ENCODE measurements at regions not wholly inside any gene's neighbourhood (a gene's known extent, or its start where the extent isn't known, plus 50 kb on each side); places are given as distances from the start of the nearest gene placed in this dataset.
"Not testable (repeated sequence)": the region's sequence is repeated elsewhere in the genome, so short reads cannot be mapped to it uniquely, and the experiment has no call there.

DNA sequence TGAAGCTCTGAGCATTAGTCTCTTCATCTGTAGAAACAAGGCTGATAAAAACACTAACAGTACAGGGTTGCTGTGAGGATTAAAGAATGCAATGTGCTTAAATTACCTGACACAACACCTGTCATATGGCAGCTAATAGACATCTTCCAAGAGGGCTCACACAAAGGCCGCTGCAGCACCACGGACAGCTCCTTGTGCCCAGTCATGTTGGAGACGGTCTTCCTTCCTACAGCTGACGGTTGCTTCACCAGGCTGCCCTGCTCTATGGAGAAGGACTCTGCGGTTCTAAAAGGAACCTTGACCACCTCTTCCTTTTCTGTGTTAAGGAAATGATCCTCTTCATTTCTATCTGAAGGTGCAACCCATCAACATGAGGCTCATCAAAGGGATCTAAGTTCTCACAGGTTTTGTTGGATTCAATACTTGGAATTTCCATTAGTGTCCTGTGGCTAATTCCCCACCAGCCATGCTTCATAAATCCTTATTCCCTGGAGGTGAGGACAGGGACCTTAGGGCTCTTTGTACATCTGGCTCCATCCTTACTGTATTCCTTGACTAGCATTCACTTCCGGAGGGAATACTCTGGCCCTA, 138.9 kb upstream of the CES5A start:
- peak; percentile 20 for DNase-seq (ENCODE audit: low read depth)

DNA sequence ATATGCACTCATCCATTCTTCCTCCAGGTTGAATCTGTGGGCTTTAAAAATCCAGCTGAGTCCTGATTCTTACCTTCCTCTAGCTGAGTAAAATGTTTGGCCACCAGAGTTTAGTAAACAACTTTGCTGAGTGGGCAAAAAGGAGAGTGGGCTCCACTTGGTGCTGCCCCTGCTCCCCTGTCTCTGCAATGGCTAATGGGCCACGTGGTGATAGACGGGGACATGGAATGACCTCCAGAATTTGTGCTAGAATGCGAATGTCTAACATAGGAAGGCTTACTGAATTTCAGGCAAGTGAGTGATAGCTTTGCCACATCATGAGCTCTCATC, 137.3 kb upstream of the CES5A start:
- no peak for DNase-seq (ENCODE audit: low read depth)

GRCh38 chr16:56011808-56012481, 136.8 kb upstream of the CES5A start:
- DNase-seq (ENCODE audit: low read depth), result no peak

- no peak for DNase-seq (ENCODE audit: low read depth)
Observed at GRCh38 chr16:56005958-56006357, 130.8 kb upstream of the CES5A start.

DNA sequence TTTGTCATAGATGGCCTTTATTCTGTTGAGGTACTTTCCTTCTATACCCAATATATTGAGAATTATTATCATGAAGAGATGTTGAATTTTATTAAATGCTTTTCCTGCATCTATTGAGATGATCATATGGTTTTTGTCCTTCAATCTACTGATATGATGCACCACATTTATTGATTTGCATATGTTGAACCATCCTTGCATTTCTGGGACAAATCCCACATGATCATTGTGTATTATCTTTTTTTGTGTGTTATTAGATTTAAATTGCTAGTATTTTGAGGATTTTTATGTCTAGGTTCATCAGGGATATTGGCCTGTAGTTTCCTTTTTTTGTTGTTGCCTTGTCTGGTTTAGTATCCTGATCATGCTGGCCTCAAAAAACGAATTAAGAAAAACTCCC, 124.5 kb upstream of the CES5A start:
- DNase-seq (ENCODE audit: low read depth), result no peak

- no peak for DNase-seq (ENCODE audit: low read depth)
Observed at GRCh38 chr16:55993088-55993487, 117.9 kb upstream of the CES5A start.

- DNase-seq (ENCODE audit: low read depth), result no peak
Observed at GRCh38 chr16:55992551-55992950, 117.4 kb upstream of the CES5A start.

- DNase-seq (ENCODE audit: low read depth), result no peak
Observed at GRCh38 chr16:55991843-55992242, 116.7 kb upstream of the CES5A start.

GRCh38 chr16:55989569-55989907, 114.4 kb upstream of the CES5A start:
- no peak for DNase-seq (ENCODE audit: low read depth)

GRCh38 chr16:55988850-55989568, 113.8 kb upstream of the CES5A start:
- DNase-seq (ENCODE audit: low read depth), result not testable (repeated sequence)

DNA sequence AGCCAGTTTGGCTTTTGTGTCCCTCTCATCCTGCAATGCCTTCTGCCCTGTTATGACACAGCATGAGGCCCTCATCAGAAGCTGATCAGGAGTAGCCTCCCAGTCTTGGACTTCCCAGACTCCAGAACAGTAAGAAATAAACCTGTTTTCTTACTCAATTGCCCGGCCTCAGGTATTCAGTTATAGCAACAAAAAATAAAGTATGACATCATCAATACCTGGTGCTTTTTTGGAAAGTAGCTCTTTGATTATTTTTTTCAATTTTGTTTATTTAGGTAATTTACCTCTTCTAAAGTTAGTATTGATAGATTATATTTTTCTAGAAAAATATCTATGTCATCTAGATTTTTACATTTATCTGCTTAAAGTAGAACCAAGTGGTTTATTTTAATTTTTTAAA, 112.8 kb upstream of the CES5A start:
- DNase-seq (ENCODE audit: low read depth), result no peak

- DNase-seq (ENCODE audit: low read depth), result no peak
Observed at GRCh38 chr16:55982597-55982996, 107.4 kb upstream of the CES5A start.

- no peak for DNase-seq (ENCODE audit: low read depth)
Observed at GRCh38 chr16:55981557-55981956, 106.4 kb upstream of the CES5A start.

- DNase-seq (ENCODE audit: low read depth), result no peak
Observed at GRCh38 chr16:55976815-55977214, 101.6 kb upstream of the CES5A start.

DNA sequence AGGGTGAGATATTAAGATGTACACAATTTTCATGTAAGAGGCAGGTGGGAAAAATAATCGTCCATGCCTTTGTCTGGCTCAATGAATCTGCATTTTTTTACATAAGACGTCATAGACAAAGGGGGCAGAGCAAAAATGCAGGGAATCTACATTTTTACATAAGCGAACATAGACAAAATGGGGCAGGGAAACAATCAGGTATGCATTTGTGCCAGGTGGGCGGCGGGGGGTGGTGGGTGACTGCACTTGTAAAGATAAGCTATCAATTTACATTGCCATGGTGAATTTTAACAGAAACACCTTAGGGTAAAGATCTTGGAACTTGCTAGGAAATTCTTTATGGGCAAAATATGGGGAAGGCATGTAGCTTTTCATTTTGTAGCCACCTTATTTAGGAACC, 96.3 kb upstream of the CES5A start:
- no peak for DNase-seq (ENCODE audit: low read depth)

GRCh38 chr16:55968221-55968620, 93.0 kb upstream of the CES5A start:
- DNase-seq (ENCODE audit: low read depth), result no peak

DNA sequence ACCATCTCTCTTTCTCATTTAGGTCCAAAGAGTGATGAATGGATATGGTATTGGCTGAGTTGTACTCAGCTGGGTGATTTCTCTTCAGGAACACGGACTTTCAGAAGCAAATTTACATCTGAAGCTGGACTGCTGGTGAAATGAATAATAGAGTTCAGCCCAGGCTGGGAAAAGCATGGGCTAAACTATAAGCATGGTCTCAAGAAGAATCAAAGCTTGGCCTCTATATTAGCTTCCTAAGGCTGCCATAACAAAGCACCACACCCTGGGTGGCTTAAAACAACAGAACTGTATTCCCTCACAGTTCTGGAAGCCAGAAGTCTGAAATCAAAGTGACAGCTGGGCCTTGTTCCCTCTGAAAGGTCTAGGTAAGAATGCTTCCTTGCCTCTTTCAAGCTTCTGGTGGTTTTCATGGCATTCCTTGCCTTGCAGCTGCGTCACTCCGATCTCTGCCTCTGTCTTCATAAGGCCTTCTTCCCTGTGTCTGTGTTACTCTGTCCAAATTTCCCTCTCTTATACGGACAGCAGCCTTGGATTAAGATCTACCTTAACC, 89.8 kb upstream of the CES5A start:
- no peak for DNase-seq (ENCODE audit: low read depth)

- DNase-seq (ENCODE audit: low read depth), result no peak
Observed at GRCh38 chr16:55955845-55956244, 80.7 kb upstream of the CES5A start.

DNA sequence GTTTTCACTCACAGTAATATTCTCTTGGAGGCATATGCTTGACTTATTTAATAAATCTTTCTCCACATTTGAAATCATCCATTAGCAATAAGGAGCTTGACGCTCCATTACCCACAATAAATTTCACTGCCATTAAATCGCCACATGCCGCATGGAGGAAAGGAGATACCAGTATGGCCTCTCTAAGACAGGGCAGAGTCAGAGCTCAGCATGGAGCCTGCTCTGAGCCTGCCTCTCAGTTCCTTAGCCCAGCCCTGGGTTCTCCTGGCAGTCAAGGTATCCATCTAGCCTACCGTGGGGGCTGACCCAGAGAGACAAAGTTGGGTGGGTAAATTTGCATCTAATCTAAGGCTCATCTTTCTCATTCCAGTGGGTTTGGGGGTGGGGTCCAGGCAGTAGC, 80.3 kb upstream of the CES5A start:
- DNase-seq (ENCODE audit: low read depth), result no peak

- no peak for DNase-seq (ENCODE audit: low read depth)
Observed at GRCh38 chr16:55954906-55955305, 79.7 kb upstream of the CES5A start.

DNA sequence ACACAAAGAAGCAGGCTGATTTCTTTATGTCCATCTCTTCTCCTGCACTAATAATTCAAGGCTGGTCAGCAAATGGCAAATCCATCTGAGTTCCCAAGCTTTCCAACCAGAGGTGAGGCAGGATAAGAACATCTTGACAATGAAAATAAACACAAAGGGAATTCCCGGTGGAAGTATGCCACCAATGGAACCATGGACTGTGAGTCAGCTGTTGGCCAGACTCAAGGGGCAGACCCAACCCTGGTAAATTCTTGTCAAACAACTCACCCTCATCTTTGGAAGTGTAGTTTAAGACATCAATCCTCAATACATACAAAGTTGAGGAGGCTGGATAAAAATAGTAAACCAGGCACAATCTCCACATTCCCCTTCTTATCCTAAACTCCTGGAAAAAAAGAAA, 74.3 kb upstream of the CES5A start:
- DNase-seq (ENCODE audit: low read depth), result no peak

GRCh38 chr16:55948230-55948629, 73.1 kb upstream of the CES5A start:
- no peak for DNase-seq (ENCODE audit: low read depth)

GRCh38 chr16:55947366-55947765, 72.2 kb upstream of the CES5A start:
- no peak for DNase-seq (ENCODE audit: low read depth)

All from activated T-cell treated with anti-CD3 and anti-CD28 coated beads for 48 hours (primary cell).